ENCODE measurements at regions not wholly inside any gene's neighbourhood (a gene's known extent, or its start where the extent isn't known, plus 50 kb on each side); places are given as distances from the start of the nearest gene placed in this dataset.
"Not testable (repeated sequence)": the region's sequence is repeated elsewhere in the genome, so short reads cannot be mapped to it uniquely, and the experiment has no call there.

GRCh38 chr2:230614913-230615332 lies 97.7 kb upstream of the CAB39 start:
- H3K79me2 ChIP-seq (ENCODE audit: control insufficient read depth, insufficient read depth, low read length) = no peaks in the 10 kb centered on the region
- no peaks in the 10 kb centered on the region for H4K20me1 ChIP-seq (ENCODE audit: control insufficient read depth, extremely low read depth, insufficient read depth, low read length)
- H3K4me1 ChIP-seq (ENCODE audit: control insufficient read depth, extremely low read depth, insufficient read depth, low read length) = peaks cover 7% of the 10 kb centered on the region
- no peak overlapping the region for H3K27ac ChIP-seq (ENCODE audit: insufficient read depth, low read length)
- no peaks in the 10 kb centered on the region for H3K9me3 ChIP-seq (ENCODE audit: control insufficient read depth, insufficient read depth, low read depth, low read length)
- peak in 1 of 2 donors; percentile 7 for DNase-seq (ENCODE audit: low read depth in 2 of 2)
- no peak overlapping the region for H3K4me3 ChIP-seq (replicated peaks in 1 of 4; ENCODE audit: control extremely low read depth in 1 of 4, insufficient read depth in 1 of 4, low read depth in 3 of 4, low read length in 4 of 4)
- no peaks in the 10 kb centered on the region for H3K36me3 ChIP-seq (ENCODE audit: control insufficient read depth, insufficient read depth, low read length)
- H3K4me2 ChIP-seq (ENCODE audit: extremely low read depth, insufficient read depth, low read length) = no peak overlapping the region
- no peak for TF ChIP-seq CTCF (conservative IDR thresholded peaks at IDR 0.05 in 1 of 2, IDR thresholded peaks at IDR 0.05 in 1 of 2; ENCODE audit: low read depth in 1 of 2, low read length in 2 of 2)
- TF ChIP-seq EZH2 (IDR thresholded peaks at IDR 0.05; ENCODE audit: low read length, missing control alignments) = no peak
- no peaks in the 10 kb centered on the region for H3K27me3 ChIP-seq (ENCODE audit: control insufficient read depth, insufficient read depth, low read length)
- no peak overlapping the region for H2AFZ ChIP-seq (ENCODE audit: low read length)
- no peak overlapping the region for H3K9ac ChIP-seq (ENCODE audit: insufficient read depth, low read length)

- Histone ChIP-seq H3K4me2 (ENCODE audit: extremely low read depth, insufficient read depth, low read length) (peak overlapping the region; percentile 32), H3K27ac (ENCODE audit: insufficient read depth, low read length) (peak overlapping the region; percentile 69)
- H2AFZ ChIP-seq (ENCODE audit: low read length) = not testable (repeated sequence)
Observed at GRCh38 chr2:230617256-230617706, 95.4 kb upstream of the CAB39 start.

GRCh38 chr2:230619491-230619890 lies 93.2 kb upstream of the CAB39 start:
- Histone ChIP-seq H3K36me3 (ENCODE audit: control insufficient read depth, insufficient read depth, low read length) (no peaks in the 10 kb centered on the region), H3K27ac (ENCODE audit: insufficient read depth, low read length) (no peak overlapping the region), H3K4me2 (ENCODE audit: extremely low read depth, insufficient read depth, low read length) (no peak overlapping the region), H3K9me3 (ENCODE audit: control insufficient read depth, insufficient read depth, low read depth, low read length) (no peaks in the 10 kb centered on the region), H3K4me1 (ENCODE audit: control insufficient read depth, extremely low read depth, insufficient read depth, low read length) (peaks cover 7% of the 10 kb centered on the region), H3K27me3 (ENCODE audit: control insufficient read depth, insufficient read depth, low read length) (no peaks in the 10 kb centered on the region), H2AFZ (ENCODE audit: low read length) (no peak overlapping the region), H3K4me3 (replicated peaks in 1 of 4; ENCODE audit: control extremely low read depth in 1 of 4, insufficient read depth in 1 of 4, low read depth in 3 of 4, low read length in 4 of 4) (no peak overlapping the region), H3K79me2 (ENCODE audit: control insufficient read depth, insufficient read depth, low read length) (no peaks in the 10 kb centered on the region), H3K9ac (ENCODE audit: insufficient read depth, low read length) (no peak overlapping the region), H4K20me1 (ENCODE audit: control insufficient read depth, extremely low read depth, insufficient read depth, low read length) (no peaks in the 10 kb centered on the region)
- TF ChIP-seq EZH2 (IDR thresholded peaks at IDR 0.05; ENCODE audit: low read length, missing control alignments) (no peak), CTCF (conservative IDR thresholded peaks at IDR 0.05 in 1 of 2, IDR thresholded peaks at IDR 0.05 in 1 of 2; ENCODE audit: low read depth in 1 of 2, low read length in 2 of 2) (no peak)
- no peak for DNase-seq (ENCODE audit: low read depth in 2 of 2)

More at GRCh38 chr2:230617256-230617706, 95.4 kb upstream of the CAB39 start:
- not testable (repeated sequence) for H3K4me1 ChIP-seq (ENCODE audit: control insufficient read depth, extremely low read depth, insufficient read depth, low read length); H4K20me1 ChIP-seq (ENCODE audit: control insufficient read depth, extremely low read depth, insufficient read depth, low read length); H3K36me3 ChIP-seq (ENCODE audit: control insufficient read depth, insufficient read depth, low read length); H3K79me2 ChIP-seq (ENCODE audit: control insufficient read depth, insufficient read depth, low read length); H3K27me3 ChIP-seq (ENCODE audit: control insufficient read depth, insufficient read depth, low read length); H3K9me3 ChIP-seq (ENCODE audit: control insufficient read depth, insufficient read depth, low read depth, low read length); H3K4me3 ChIP-seq (replicated peaks in 1 of 4; ENCODE audit: control extremely low read depth in 1 of 4, insufficient read depth in 1 of 4, low read depth in 3 of 4, low read length in 4 of 4)
- peak; percentile 80 to 81 for DNase-seq (ENCODE audit: low read depth in 2 of 2)
- peak overlapping the region; percentile 37 for H3K9ac ChIP-seq (ENCODE audit: insufficient read depth, low read length)

GRCh38 chr2:230625220-230625619 lies 87.4 kb upstream of the CAB39 start:
- H3K9me3 ChIP-seq (ENCODE audit: control insufficient read depth, insufficient read depth, low read depth, low read length); H3K4me2 ChIP-seq (ENCODE audit: extremely low read depth, insufficient read depth, low read length); H3K27me3 ChIP-seq (ENCODE audit: control insufficient read depth, insufficient read depth, low read length); H2AFZ ChIP-seq (ENCODE audit: low read length); H3K4me1 ChIP-seq (ENCODE audit: control insufficient read depth, extremely low read depth, insufficient read depth, low read length); H3K27ac ChIP-seq (ENCODE audit: insufficient read depth, low read length); H3K4me3 ChIP-seq (replicated peaks in 1 of 4; ENCODE audit: control extremely low read depth in 1 of 4, insufficient read depth in 1 of 4, low read depth in 3 of 4, low read length in 4 of 4); H3K9ac ChIP-seq (ENCODE audit: insufficient read depth, low read length); H3K36me3 ChIP-seq (ENCODE audit: control insufficient read depth, insufficient read depth, low read length); H3K79me2 ChIP-seq (ENCODE audit: control insufficient read depth, insufficient read depth, low read length); DNase-seq (ENCODE audit: low read depth in 2 of 2); H4K20me1 ChIP-seq (ENCODE audit: control insufficient read depth, extremely low read depth, insufficient read depth, low read length): not testable (repeated sequence)

- not testable (repeated sequence) for H3K36me3 ChIP-seq (ENCODE audit: control insufficient read depth, insufficient read depth, low read length); H2AFZ ChIP-seq (ENCODE audit: low read length); H3K27ac ChIP-seq (ENCODE audit: insufficient read depth, low read length); H3K79me2 ChIP-seq (ENCODE audit: control insufficient read depth, insufficient read depth, low read length); H3K9ac ChIP-seq (ENCODE audit: insufficient read depth, low read length); H3K27me3 ChIP-seq (ENCODE audit: control insufficient read depth, insufficient read depth, low read length); H3K4me3 ChIP-seq (replicated peaks in 1 of 4; ENCODE audit: control extremely low read depth in 1 of 4, insufficient read depth in 1 of 4, low read depth in 3 of 4, low read length in 4 of 4); H4K20me1 ChIP-seq (ENCODE audit: control insufficient read depth, extremely low read depth, insufficient read depth, low read length); DNase-seq (ENCODE audit: low read depth in 2 of 2); H3K9me3 ChIP-seq (ENCODE audit: control insufficient read depth, insufficient read depth, low read depth, low read length); H3K4me2 ChIP-seq (ENCODE audit: extremely low read depth, insufficient read depth, low read length); H3K4me1 ChIP-seq (ENCODE audit: control insufficient read depth, extremely low read depth, insufficient read depth, low read length)
Observed at GRCh38 chr2:230627091-230627490, 85.6 kb upstream of the CAB39 start.

Data from fibroblast of lung (primary cell).